H1 (cell line): ENCODE measurements at regions not wholly inside any gene's neighbourhood (a gene's known extent, or its start where the extent isn't known, plus 50 kb on each side); places are given as distances from the start of the nearest gene placed in this dataset.

ENCODE experiments used
- CTCF ChIA-PET: fragments of 300-600 bp; sonication (Branson Sonifier 250); formaldehyde crosslinking; loops from one replicate; lab custom pipeline; 2021; ENCODE audit not compliant: partially characterized antibody; lab: Charles Lee
- POLR2A ChIA-PET: fragments of 300-600 bp; sonication (Branson Sonifier 250); formaldehyde crosslinking; loops from one replicate; lab custom pipeline; 2021; ENCODE audit warnings: inconsistent platforms; ENCODE audit not compliant: partially characterized antibody; lab: Charles Lee
- DNase-seq, 2 experiments: peaks; one replicate each; pipeline versions ENCODE4 v3.0.0 to v3.0.0-alpha.2; 2010 to 2022; ENCODE audit warnings: low spot score in 2 of 2, low read depth in 1 of 2, mixed read lengths in 1 of 2
- FAIRE-seq: peaks from 2 replicates; lab custom pipeline; 2011; peaks lifted over from hg19 to GRCh38; lab: Jason Lieb, UNC
- H2AFZ ChIP-seq: 2 replicates; pipeline ENCODE4 v1.8.1; 2012; ENCODE audit warnings: low read length, inconsistent platforms
- H2AK5ac ChIP-seq: 2 replicates; pipeline ENCODE4 v1.6.1; 2013; ENCODE audit warnings: low read depth, low read length
- H2BK120ac ChIP-seq: replicated peaks from 2 replicates; pipeline ENCODE3; 2013; ENCODE audit warnings: low read depth, low read length, inconsistent platforms
- H2BK12ac ChIP-seq: 2 replicates; pipeline ENCODE4 v1.6.1; 2013; ENCODE audit warnings: low read depth, low read length
- H2BK15ac ChIP-seq: 2 replicates; pipeline ENCODE4 v1.6.1; 2013; ENCODE audit warnings: low read length
- H2BK20ac ChIP-seq: 2 replicates; pipeline ENCODE4 v1.6.1; 2013; ENCODE audit warnings: low read length
- H2BK5ac ChIP-seq: 2 replicates; pipeline ENCODE4 v1.6.1; 2013; ENCODE audit warnings: low read depth, low read length
- H3K14ac ChIP-seq: 2 replicates; pipeline ENCODE4 v1.6.1; 2013; ENCODE audit warnings: inconsistent platforms; ENCODE audit not compliant: insufficient read length
- H3K18ac ChIP-seq: 2 replicates; pipeline ENCODE4 v1.6.1; 2013; ENCODE audit warnings: low read length; ENCODE audit errors: extremely low read depth
- H3K23ac ChIP-seq: 2 replicates; pipeline ENCODE4 v1.6.1; 2013; ENCODE audit warnings: inconsistent platforms; ENCODE audit not compliant: insufficient read length
- H3K23me2 ChIP-seq: 2 replicates; pipeline ENCODE4 v1.6.1; 2013; ENCODE audit warnings: low read depth, low read length
- H3K27ac ChIP-seq: 2 replicates; pipeline ENCODE4 v1.6.1; 2011; ENCODE audit warnings: low read depth, low read length, inconsistent platforms
- H3K27me3 ChIP-seq, 4 experiments: replicated peaks in 1 of 4; 1 replicate in 1 of 4; 2 replicates in 3 of 4; pipeline versions ENCODE4 v1.6.1 to v1.8.1; 2011 to 2013; ENCODE audit warnings: low read length in 3 of 4, mild to moderate bottlenecking in 3 of 4, inconsistent platforms in 2 of 4, mixed read lengths in 2 of 4, moderate library complexity in 1 of 4; ENCODE audit not compliant: control insufficient read depth in 3 of 4, insufficient read depth in 3 of 4; ENCODE audit errors: extremely low read depth in 1 of 4
- H3K36me3 ChIP-seq, 4 experiments: 2 replicates each; pipeline versions ENCODE4 v1.6.1 to v1.8.1; 2011 to 2013; ENCODE audit warnings: mild to moderate bottlenecking in 4 of 4, low read length in 3 of 4, moderate library complexity in 2 of 4, control low read depth in 1 of 4, inconsistent platforms in 1 of 4; ENCODE audit not compliant: insufficient read depth in 4 of 4, control insufficient read depth in 2 of 4
- H3K4ac ChIP-seq: replicated peaks from 2 replicates; pipeline ENCODE3; 2013; ENCODE audit warnings: low read length, low read depth, mixed read lengths, inconsistent platforms; ENCODE audit not compliant: insufficient read length
- H3K4me1 ChIP-seq, 4 experiments: replicated peaks in 1 of 4; 1 replicate in 1 of 4; 2 replicates in 3 of 4; pipeline versions ENCODE4 v1.6.1 to v1.8.1; 2011 to 2013; ENCODE audit warnings: low read length in 3 of 4, inconsistent platforms in 2 of 4, mixed read lengths in 1 of 4; ENCODE audit not compliant: insufficient read depth in 4 of 4, control insufficient read depth in 3 of 4
- H3K4me2 ChIP-seq, 2 experiments: 2 replicates each; pipeline versions ENCODE4 v1.6.1 to v1.8.1; 2011 to 2013; ENCODE audit warnings: low read depth in 2 of 2, low read length in 2 of 2, control low read depth in 1 of 2, inconsistent platforms in 1 of 2, mild to moderate bottlenecking in 1 of 2; ENCODE audit not compliant: insufficient read depth in 1 of 2
- H3K4me3 ChIP-seq, 4 experiments: fragments of 200-600, 300-600 bp in 1 of 4; sonication (generic), shearing (Covaris generic), sonication (Bioruptor Twin) in 1 of 4; 2 replicates each; pipeline versions ENCODE4 v1.5.1 to v1.8.1; 2011 to 2016; ENCODE audit warnings: low read length in 4 of 4, low read depth in 3 of 4, control low read depth in 2 of 4, inconsistent platforms in 2 of 4, mild to moderate bottlenecking in 2 of 4, mixed read lengths in 1 of 4, moderate library complexity in 1 of 4; ENCODE audit not compliant: insufficient read depth in 2 of 4; ENCODE audit errors: extremely low read depth in 1 of 4
- H3K56ac ChIP-seq: replicated peaks from 2 replicates; pipeline ENCODE3; 2013; ENCODE audit warnings: low read depth, mild to moderate bottlenecking, mixed read lengths, low read length, inconsistent platforms; ENCODE audit not compliant: insufficient read length
- H3K79me1 ChIP-seq: 2 replicates; pipeline ENCODE4 v1.6.1; 2013; ENCODE audit warnings: low read depth, low read length, control low read depth
- H3K79me2 ChIP-seq, 2 experiments: 2 replicates each; pipeline versions ENCODE4 v1.6.1 to v1.8.1; 2012 to 2013; ENCODE audit warnings: low read length in 2 of 2, mild to moderate bottlenecking in 2 of 2, inconsistent platforms in 1 of 2; ENCODE audit not compliant: insufficient read depth in 2 of 2, control insufficient read depth in 1 of 2
- H3K9ac ChIP-seq, 4 experiments: replicated peaks in 1 of 4; 1 replicate in 1 of 4; 2 replicates in 3 of 4; pipeline versions ENCODE4 v1.6.1 to v1.8.1; 2011 to 2013; ENCODE audit warnings: low read depth in 3 of 4, low read length in 3 of 4, control low read depth in 2 of 4, mild to moderate bottlenecking in 2 of 4, moderate library complexity in 2 of 4, inconsistent platforms in 1 of 4; ENCODE audit errors: extremely low read depth in 1 of 4
- H3K9me3 ChIP-seq, 2 experiments: 2 replicates each; pipeline versions ENCODE4 v1.6.1 to v1.8.1; 2012 to 2013; ENCODE audit warnings: mild to moderate bottlenecking in 2 of 2, moderate library complexity in 2 of 2, control low read depth in 1 of 2, inconsistent platforms in 1 of 2, low read depth in 1 of 2, low read length in 1 of 2, mixed read lengths in 1 of 2; ENCODE audit not compliant: insufficient read depth in 2 of 2
- H4K20me1 ChIP-seq, 2 experiments: replicated peaks in 1 of 2; 2 replicates each; pipeline versions ENCODE3 to v1.8.1; 2011 to 2013; ENCODE audit warnings: inconsistent platforms in 2 of 2, low read length in 2 of 2, mild to moderate bottlenecking in 1 of 2; ENCODE audit not compliant: insufficient read depth in 2 of 2, control insufficient read depth in 1 of 2
- H4K5ac ChIP-seq: 2 replicates; pipeline ENCODE4 v1.6.1; 2013; ENCODE audit warnings: low read length, low read depth, mixed read lengths, inconsistent platforms; ENCODE audit not compliant: insufficient read length
- H4K8ac ChIP-seq: 2 replicates; pipeline ENCODE4 v1.8.0; 2013; ENCODE audit warnings: mild to moderate bottlenecking, moderate library complexity, low read length, inconsistent platforms; ENCODE audit not compliant: insufficient read depth; ENCODE audit errors: extremely low read depth
- H4K91ac ChIP-seq: replicated peaks from 2 replicates; pipeline ENCODE3; 2013; ENCODE audit warnings: low read length, mixed read lengths, inconsistent platforms; ENCODE audit not compliant: insufficient read length
- HDAC2 ChIP-seq, 2 experiments: fragments of 300-600 bp in 1 of 2; sonication (generic) in 1 of 2; IDR thresholded peaks; 2 replicates each; pipeline ENCODE4 v1.6.1; 2011 to 2012; ENCODE audit warnings: low read depth in 2 of 2, low read length in 2 of 2, mild to moderate bottlenecking in 2 of 2, moderate library complexity in 2 of 2, borderline replicate concordance in 1 of 2, inconsistent platforms in 1 of 2
- POLR2AphosphoS5 ChIP-seq: IDR thresholded peaks from 2 replicates; pipeline ENCODE4 v1.6.1; 2011; ENCODE audit warnings: low read depth, low read length
- SP2 ChIP-seq: IDR thresholded peaks from 2 replicates; pipeline ENCODE4 v1.6.1; 2012; ENCODE audit warnings: mild to moderate bottlenecking, low read length, inconsistent platforms
- SP4 ChIP-seq: IDR thresholded peaks from 2 replicates; pipeline ENCODE4 v1.6.1; 2012; ENCODE audit warnings: low read length, inconsistent platforms
- WGBS, 2 experiments: shearing (Covaris generic) in 1 of 2; methylation state at CpG; one replicate each; pipeline versions ENCODE4 v1.1.6 to v1.1.7; 2013 to 2015; ENCODE audit warnings: low lambda C conversion rate in 2 of 2, mixed read lengths in 2 of 2, inconsistent platforms in 1 of 2, low coverage in 1 of 2, missing lambda C conversion rate in 1 of 2; ENCODE audit not compliant: insufficient replicate concordance in 2 of 2, insufficient coverage in 1 of 2, insufficient read length in 1 of 2; ENCODE audit errors: extremely low coverage in 1 of 2, missing lambda C conversion rate in 1 of 2; 5-methylcytosine and 5-hydroxymethylcytosine counted together
- TF ChIP-seq, protein P1 (sequence below): IDR thresholded peaks from 2 replicates; pipeline ENCODE4 v1.6.1; 2011; ENCODE audit warnings: low read depth, mild to moderate bottlenecking, low read length; ENCODE audit not compliant: insufficient read depth
- TF ChIP-seq, protein P2 (sequence below): IDR thresholded peaks from 2 replicates; pipeline ENCODE4 v1.6.1; 2012; ENCODE audit warnings: low read length, inconsistent platforms

DNA sequence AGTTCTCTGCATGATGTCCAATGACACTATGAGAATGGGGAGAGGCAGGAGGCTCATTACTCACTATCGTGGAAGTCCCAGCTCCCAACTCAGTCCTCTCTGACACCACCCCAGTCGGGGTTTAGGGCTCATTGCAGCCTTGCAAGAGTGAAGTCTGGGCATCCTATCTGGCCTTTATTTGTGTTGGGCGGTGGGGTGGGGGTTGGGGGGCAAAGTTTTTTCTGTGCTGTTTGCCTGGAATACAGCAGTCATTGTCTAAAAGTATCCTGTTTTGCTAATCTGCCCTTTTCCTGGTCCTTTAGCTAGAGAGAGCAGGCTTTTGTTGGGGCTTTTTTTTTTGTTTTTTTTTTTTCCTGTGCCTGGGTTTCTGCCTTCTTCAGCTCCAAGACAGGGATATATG lies 174.2 kb downstream of the MYLK4 start:
- H3K27me3 ChIP-seq: no peaks in the 10 kb centered on the region; a peak in 1 of 7 replicates
- H3K79me1 ChIP-seq: no peaks in the 10 kb centered on the region
- H3K4me3 ChIP-seq: no peak overlapping the region
- no peak overlapping the region for H2BK20ac ChIP-seq
- H2AFZ ChIP-seq: no peak overlapping the region
- no peaks in the 10 kb centered on the region; a peak in 1 of 7 replicates for H3K4me1 ChIP-seq
- POLR2A ChIA-PET: no interaction called here
- 92% methylated on average over 3 of the region's 3 CpGs; no CpG with 5 or more reads in 1 of the 2 experiments for WGBS, 2 experiments
- H2BK120ac ChIP-seq: no peak overlapping the region
- no peaks in the 10 kb centered on the region; a peak in 1 of 4 replicates for H3K9me3 ChIP-seq
- no peaks in the 10 kb centered on the region for H3K36me3 ChIP-seq
- no peak overlapping the region for H3K27ac ChIP-seq
- no peaks in the 10 kb centered on the region for H3K23me2 ChIP-seq
- no peak for FAIRE-seq
- no peaks in the 10 kb centered on the region for H4K20me1 ChIP-seq
- no peak overlapping the region for H3K23ac ChIP-seq
- no peak overlapping the region for H3K18ac ChIP-seq
- H2BK12ac ChIP-seq: no peak overlapping the region
- H2BK15ac ChIP-seq: no peak overlapping the region
- TF ChIP-seq POLR2AphosphoS5 (no peak), HDAC2 (IDR thresholded peaks at IDR 0.05; ENCODE audit: borderline replicate concordance in 1 of 2, low read depth in 2 of 2, low read length in 2 of 2) (no peak), SP4 (no peak), SP2 (no peak)
- TF ChIP-seq, protein P1, sequence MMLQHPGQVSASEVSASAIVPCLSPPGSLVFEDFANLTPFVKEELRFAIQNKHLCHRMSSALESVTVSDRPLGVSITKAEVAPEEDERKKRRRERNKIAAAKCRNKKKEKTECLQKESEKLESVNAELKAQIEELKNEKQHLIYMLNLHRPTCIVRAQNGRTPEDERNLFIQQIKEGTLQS: no peak
- TF ChIP-seq, protein P2, sequence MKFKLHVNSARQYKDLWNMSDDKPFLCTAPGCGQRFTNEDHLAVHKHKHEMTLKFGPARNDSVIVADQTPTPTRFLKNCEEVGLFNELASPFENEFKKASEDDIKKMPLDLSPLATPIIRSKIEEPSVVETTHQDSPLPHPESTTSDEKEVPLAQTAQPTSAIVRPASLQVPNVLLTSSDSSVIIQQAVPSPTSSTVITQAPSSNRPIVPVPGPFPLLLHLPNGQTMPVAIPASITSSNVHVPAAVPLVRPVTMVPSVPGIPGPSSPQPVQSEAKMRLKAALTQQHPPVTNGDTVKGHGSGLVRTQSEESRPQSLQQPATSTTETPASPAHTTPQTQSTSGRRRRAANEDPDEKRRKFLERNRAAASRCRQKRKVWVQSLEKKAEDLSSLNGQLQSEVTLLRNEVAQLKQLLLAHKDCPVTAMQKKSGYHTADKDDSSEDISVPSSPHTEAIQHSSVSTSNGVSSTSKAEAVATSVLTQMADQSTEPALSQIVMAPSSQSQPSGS: no peak
- no peak overlapping the region for H4K8ac ChIP-seq
- no peak for DNase-seq
- no peak overlapping the region for H2BK5ac ChIP-seq
- CTCF ChIA-PET: interaction anchor here (0.6 to 0.7 kb wide), 2 partner anchors 119 to 128 kb away, joined by 3 read pairs; no protein-coding TSS in a partner anchor
- H4K91ac ChIP-seq: no peak overlapping the region
- no peak overlapping the region for H3K9ac ChIP-seq
- H4K5ac ChIP-seq: no peak overlapping the region
- H3K14ac ChIP-seq: no peak overlapping the region
- no peak overlapping the region for H3K56ac ChIP-seq
- H3K4me2 ChIP-seq: no peak overlapping the region
- H2AK5ac ChIP-seq: no peak overlapping the region
- H3K4ac ChIP-seq: no peak overlapping the region
- no peaks in the 10 kb centered on the region for H3K79me2 ChIP-seq
